H1 (cell line): ENCODE measurements at regions not wholly inside any gene's neighbourhood (a gene's known extent, or its start where the extent isn't known, plus 50 kb on each side); places are given as distances from the start of the nearest gene placed in this dataset.

Experiments used
- EGR1 ChIP-seq: IDR thresholded peaks from 2 replicates; pipeline ENCODE4 v1.6.1; 2011; ENCODE audit warnings: low read depth, low read length, borderline replicate concordance
- EP300 ChIP-seq, 2 experiments: IDR thresholded peaks; 1 replicate in 1 of 2; 2 replicates in 1 of 2; pipeline ENCODE4 v1.6.1; 2011 to 2012; ENCODE audit warnings: low read depth in 2 of 2, low read length in 2 of 2, mild to moderate bottlenecking in 2 of 2, borderline replicate concordance in 1 of 2, inconsistent platforms in 1 of 2, moderate library complexity in 1 of 2
- EZH2 ChIP-seq: fragments of 200-600 bp; sonication (generic); IDR thresholded peaks from 2 replicates; pipeline ENCODE4 v1.7.1; 2012; ENCODE audit warnings: low read depth, mild to moderate bottlenecking, moderate library complexity, low read length, inconsistent platforms; ENCODE audit not compliant: severe bottlenecking
- FOSL1 ChIP-seq: IDR thresholded peaks from 2 replicates; pipeline ENCODE4 v1.6.1; 2011; ENCODE audit warnings: mild to moderate bottlenecking, low read depth, low read length, moderate library complexity; ENCODE audit not compliant: insufficient read depth
- JUN ChIP-seq: IDR thresholded peaks from 2 replicates; pipeline ENCODE4 v1.6.1; 2011; ENCODE audit warnings: low read depth, mild to moderate bottlenecking, improper control_type of control experiment, low read length
- MAX ChIP-seq: IDR thresholded peaks from 2 replicates; pipeline ENCODE4 v1.6.1; 2012; ENCODE audit warnings: inconsistent platforms
- POLR2A ChIP-seq, 2 experiments: IDR thresholded peaks; 1 replicate in 1 of 2; 2 replicates in 1 of 2; pipeline ENCODE4 v1.6.1; 2011; ENCODE audit warnings: low read depth in 2 of 2, low read length in 2 of 2, mild to moderate bottlenecking in 2 of 2; ENCODE audit errors: control extremely low read depth in 1 of 2
- POLR2AphosphoS5 ChIP-seq: IDR thresholded peaks from 2 replicates; pipeline ENCODE4 v1.6.1; 2011; ENCODE audit warnings: low read depth, low read length
- RNF2 ChIP-seq: fragments of 200-900, 300-1000 bp; sonication (generic); IDR thresholded peaks from 2 replicates; pipeline ENCODE4 v1.7.1; 2016; ENCODE audit warnings: borderline replicate concordance, low read depth, mild to moderate bottlenecking, antibody characterized with exemption, low read length; ENCODE audit not compliant: poor library complexity, severe bottlenecking; ENCODE audit errors: missing control alignments
- SP1 ChIP-seq: IDR thresholded peaks from 2 replicates; pipeline ENCODE4 v1.6.1; 2011; ENCODE audit warnings: low read depth, low read length
- SP2 ChIP-seq: IDR thresholded peaks from 2 replicates; pipeline ENCODE4 v1.6.1; 2012; ENCODE audit warnings: mild to moderate bottlenecking, low read length, inconsistent platforms
- TF ChIP-seq, protein P1 (sequence below): IDR thresholded peaks from 2 replicates; pipeline ENCODE4 v1.6.1; 2011; ENCODE audit warnings: low read length, improper control_type of control experiment
- TF ChIP-seq, protein P2 (sequence below), 3 experiments: IDR thresholded peaks; 1 replicate in 2 of 3; 2 replicates in 1 of 3; pipeline versions ENCODE4 v1.5.1 to v1.6.1; 2011; ENCODE audit warnings: low read length in 3 of 3, mild to moderate bottlenecking in 3 of 3, inconsistent platforms in 2 of 3, low read depth in 1 of 3, moderate library complexity in 1 of 3; ENCODE audit not compliant: insufficient read depth in 1 of 3; ENCODE audit errors: control extremely low read depth in 1 of 3

DNA sequence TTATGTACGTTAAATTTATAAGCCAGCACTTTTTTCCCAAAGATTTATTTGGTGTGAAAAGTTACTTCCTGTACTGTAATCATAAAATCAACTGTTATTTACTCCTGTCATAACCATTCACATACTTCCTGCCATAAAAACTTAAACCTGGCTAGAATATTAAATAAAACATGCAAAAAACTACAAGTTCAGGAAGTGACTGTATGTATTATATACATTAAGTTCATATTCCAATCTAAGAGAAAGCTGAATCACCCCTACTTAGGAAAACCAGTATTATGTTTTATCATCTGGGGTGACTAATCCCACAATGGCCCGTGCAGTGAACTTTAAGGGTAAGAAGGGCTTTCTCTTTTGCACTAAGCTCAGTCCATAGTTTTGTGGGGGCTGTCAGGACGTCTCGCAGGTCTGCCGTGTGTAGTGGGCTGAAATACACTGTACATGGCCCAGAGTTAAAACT, 183.7 kb upstream of the KLF14 start:
- no peak for TF ChIP-seq MAX
- TF ChIP-seq RNF2, result no peak
- TF ChIP-seq POLR2A (IDR thresholded peaks at IDR 0.05; ENCODE audit: control extremely low read depth in 1 of 2, low read depth in 2 of 2, low read length in 2 of 2), result no peak
- TF ChIP-seq EGR1, result no peak
- TF ChIP-seq FOSL1, result no peak
- TF ChIP-seq, protein P1, sequence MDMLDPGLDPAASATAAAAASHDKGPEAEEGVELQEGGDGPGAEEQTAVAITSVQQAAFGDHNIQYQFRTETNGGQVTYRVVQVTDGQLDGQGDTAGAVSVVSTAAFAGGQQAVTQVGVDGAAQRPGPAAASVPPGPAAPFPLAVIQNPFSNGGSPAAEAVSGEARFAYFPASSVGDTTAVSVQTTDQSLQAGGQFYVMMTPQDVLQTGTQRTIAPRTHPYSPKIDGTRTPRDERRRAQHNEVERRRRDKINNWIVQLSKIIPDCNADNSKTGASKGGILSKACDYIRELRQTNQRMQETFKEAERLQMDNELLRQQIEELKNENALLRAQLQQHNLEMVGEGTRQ, result no peak
- TF ChIP-seq, protein P2, sequence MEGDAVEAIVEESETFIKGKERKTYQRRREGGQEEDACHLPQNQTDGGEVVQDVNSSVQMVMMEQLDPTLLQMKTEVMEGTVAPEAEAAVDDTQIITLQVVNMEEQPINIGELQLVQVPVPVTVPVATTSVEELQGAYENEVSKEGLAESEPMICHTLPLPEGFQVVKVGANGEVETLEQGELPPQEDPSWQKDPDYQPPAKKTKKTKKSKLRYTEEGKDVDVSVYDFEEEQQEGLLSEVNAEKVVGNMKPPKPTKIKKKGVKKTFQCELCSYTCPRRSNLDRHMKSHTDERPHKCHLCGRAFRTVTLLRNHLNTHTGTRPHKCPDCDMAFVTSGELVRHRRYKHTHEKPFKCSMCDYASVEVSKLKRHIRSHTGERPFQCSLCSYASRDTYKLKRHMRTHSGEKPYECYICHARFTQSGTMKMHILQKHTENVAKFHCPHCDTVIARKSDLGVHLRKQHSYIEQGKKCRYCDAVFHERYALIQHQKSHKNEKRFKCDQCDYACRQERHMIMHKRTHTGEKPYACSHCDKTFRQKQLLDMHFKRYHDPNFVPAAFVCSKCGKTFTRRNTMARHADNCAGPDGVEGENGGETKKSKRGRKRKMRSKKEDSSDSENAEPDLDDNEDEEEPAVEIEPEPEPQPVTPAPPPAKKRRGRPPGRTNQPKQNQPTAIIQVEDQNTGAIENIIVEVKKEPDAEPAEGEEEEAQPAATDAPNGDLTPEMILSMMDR (IDR thresholded peaks at IDR 0.05; ENCODE audit: control extremely low read depth in 1 of 3, insufficient read depth in 1 of 3, low read depth in 1 of 3, low read length in 3 of 3), result no peak
- TF ChIP-seq SP1, result no peak
- no peak for TF ChIP-seq EZH2
- TF ChIP-seq JUN, result no peak
- TF ChIP-seq EP300 (IDR thresholded peaks at IDR 0.05; ENCODE audit: borderline replicate concordance in 1 of 2, low read depth in 2 of 2, low read length in 2 of 2), result no peak
- TF ChIP-seq POLR2AphosphoS5, result no peak
- TF ChIP-seq SP2, result no peak
